ENCODE measurements at regions not wholly inside any gene's neighbourhood (a gene's known extent, or its start where the extent isn't known, plus 50 kb on each side); places are given as distances from the start of the nearest gene placed in this dataset.

- DNase-seq (ENCODE audit: extremely low spot score), result no peak
- ChIA-PET CTCF (no interaction called here), POLR2A (no interaction called here)
- TF ChIP-seq ELF4 (IDR thresholded peaks at IDR 0.05), result no peak
- TF ChIP-seq L3MBTL2 (conservative IDR thresholded peaks at IDR 0.05), result no peak
- no peak for TF ChIP-seq HDGF (IDR thresholded peaks at IDR 0.05; ENCODE audit: borderline replicate concordance)
- no peak for TF ChIP-seq CTBP1 (IDR thresholded peaks at IDR 0.05; ENCODE audit: borderline replicate concordance)
- no peak for TF ChIP-seq FOXA1 (IDR thresholded peaks at IDR 0.05)
These were observed 117.2 kb upstream of the SEMA3C start for GRCh38 chr7:81036057-81036456.

GRCh38 chr7:81031996-81032395, 113.1 kb upstream of the SEMA3C start:
- ChIA-PET POLR2A (no interaction called here), CTCF (no interaction called here)
- DNase-seq (ENCODE audit: extremely low spot score), result no peak
- no peak for TF ChIP-seq CTBP1 (IDR thresholded peaks at IDR 0.05; ENCODE audit: borderline replicate concordance)
- TF ChIP-seq TARDBP (IDR thresholded peaks at IDR 0.05), result no peak
- TF ChIP-seq FOXK2 (IDR thresholded peaks at IDR 0.05), result no peak
- no peak for TF ChIP-seq FOXM1 (IDR thresholded peaks at IDR 0.05; ENCODE audit: borderline replicate concordance)

DNA sequence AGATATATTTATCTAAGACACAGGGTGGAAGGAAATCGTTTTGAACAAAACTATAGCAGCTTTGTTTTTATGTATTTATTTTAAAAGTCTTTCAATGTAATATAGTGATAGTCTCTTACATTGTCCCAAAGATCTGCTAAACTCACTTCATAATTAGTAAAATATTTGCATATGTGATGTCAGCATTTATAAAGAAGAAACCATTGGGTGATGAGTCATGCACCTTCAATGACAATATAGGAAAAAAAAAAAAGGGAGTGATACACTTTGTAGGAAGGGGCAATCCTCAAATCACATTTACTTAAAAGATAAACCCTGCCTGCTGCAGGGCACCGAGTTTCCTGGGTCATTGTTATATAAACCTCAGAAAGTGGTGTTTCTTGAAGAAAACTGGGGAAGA, 112.4 kb upstream of the SEMA3C start:
- TF ChIP-seq NFRKB (IDR thresholded peaks at IDR 0.05) (no peak), SP1 (IDR thresholded peaks at IDR 0.05) (no peak), FOXA1 (IDR thresholded peaks at IDR 0.05) (no peak), ZNF384 (IDR thresholded peaks at IDR 0.05) (no peak), HDGF (IDR thresholded peaks at IDR 0.05; ENCODE audit: borderline replicate concordance) (no peak), LEF1 (IDR thresholded peaks at IDR 0.05; ENCODE audit: borderline replicate concordance) (no peak), SUZ12 (IDR thresholded peaks at IDR 0.05) (no peak), ARNT (IDR thresholded peaks at IDR 0.05) (no peak), BHLHE40 (IDR thresholded peaks at IDR 0.05; ENCODE audit: borderline replicate concordance) (no peak), FOXM1 (IDR thresholded peaks at IDR 0.05; ENCODE audit: borderline replicate concordance) (no peak)
- TF ChIP-seq, protein P1, sequence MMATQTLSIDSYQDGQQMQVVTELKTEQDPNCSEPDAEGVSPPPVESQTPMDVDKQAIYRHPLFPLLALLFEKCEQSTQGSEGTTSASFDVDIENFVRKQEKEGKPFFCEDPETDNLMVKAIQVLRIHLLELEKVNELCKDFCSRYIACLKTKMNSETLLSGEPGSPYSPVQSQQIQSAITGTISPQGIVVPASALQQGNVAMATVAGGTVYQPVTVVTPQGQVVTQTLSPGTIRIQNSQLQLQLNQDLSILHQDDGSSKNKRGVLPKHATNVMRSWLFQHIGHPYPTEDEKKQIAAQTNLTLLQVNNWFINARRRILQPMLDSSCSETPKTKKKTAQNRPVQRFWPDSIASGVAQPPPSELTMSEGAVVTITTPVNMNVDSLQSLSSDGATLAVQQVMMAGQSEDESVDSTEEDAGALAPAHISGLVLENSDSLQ (IDR thresholded peaks at IDR 0.05), result no peak
- ChIA-PET CTCF (no interaction called here), POLR2A (no interaction called here)
- no peak for DNase-seq (ENCODE audit: extremely low spot score)

DNA sequence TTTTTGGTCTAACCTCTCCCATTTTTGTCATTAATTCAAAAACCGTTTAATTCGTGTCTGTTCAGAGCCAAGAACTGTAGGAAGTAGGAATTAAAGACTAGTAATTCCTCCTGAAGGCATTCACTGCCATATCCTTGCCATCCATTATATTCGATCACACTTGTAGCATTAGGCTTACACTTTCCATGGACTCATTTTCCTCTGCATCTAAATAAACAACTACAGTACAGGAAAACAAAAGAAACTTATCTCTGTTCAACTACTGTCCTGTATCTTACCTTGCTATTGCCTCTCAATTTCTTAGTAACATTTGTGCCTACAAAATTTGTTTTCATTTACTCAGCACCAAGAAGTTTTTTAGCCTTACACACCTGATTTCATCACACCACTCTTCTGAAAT, 111.6 kb upstream of the SEMA3C start:
- POLR2A ChIA-PET, result no interaction called here
- CTCF ChIA-PET, result no interaction called here

DNA sequence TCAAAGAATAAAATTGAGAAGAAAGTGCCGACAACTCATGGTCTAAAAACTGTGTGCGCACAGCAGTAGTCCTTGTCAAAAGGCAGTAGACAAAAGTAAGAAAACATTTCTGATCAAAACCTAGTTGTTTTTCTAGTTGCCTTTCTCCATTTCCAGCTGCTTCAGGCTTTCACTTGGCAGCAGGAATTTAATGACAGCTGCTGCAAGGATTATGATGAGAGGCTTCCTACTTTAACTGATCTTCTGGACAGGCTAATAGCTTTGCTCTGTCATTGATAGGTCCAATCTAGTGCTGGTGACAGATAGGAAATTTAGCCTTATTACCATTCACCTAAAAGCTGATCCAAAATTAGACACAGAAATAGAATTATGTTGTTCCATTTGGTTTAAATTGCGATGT, 110.7 kb upstream of the SEMA3C start:
- ChIA-PET CTCF (no interaction called here), POLR2A (no interaction called here)
- TF ChIP-seq FOXK2 (IDR thresholded peaks at IDR 0.05) (no peak), SUZ12 (IDR thresholded peaks at IDR 0.05) (no peak), FOXM1 (IDR thresholded peaks at IDR 0.05; ENCODE audit: borderline replicate concordance) (no peak), ZNF384 (IDR thresholded peaks at IDR 0.05) (no peak), BHLHE40 (IDR thresholded peaks at IDR 0.05; ENCODE audit: borderline replicate concordance) (no peak), CTBP1 (IDR thresholded peaks at IDR 0.05; ENCODE audit: borderline replicate concordance) (no peak), ARNT (IDR thresholded peaks at IDR 0.05) (no peak), L3MBTL2 (conservative IDR thresholded peaks at IDR 0.05) (no peak), ELF4 (IDR thresholded peaks at IDR 0.05) (no peak), TARDBP (IDR thresholded peaks at IDR 0.05) (no peak), HDGF (IDR thresholded peaks at IDR 0.05; ENCODE audit: borderline replicate concordance) (no peak), LEF1 (IDR thresholded peaks at IDR 0.05; ENCODE audit: borderline replicate concordance) (no peak), SP1 (IDR thresholded peaks at IDR 0.05) (no peak)
- TF ChIP-seq, protein P1 (IDR thresholded peaks at IDR 0.05), result no peak
- no peak for DNase-seq (ENCODE audit: extremely low spot score)

More for the DNA sequence above, 111.6 kb upstream of the SEMA3C start:
- DNase-seq (ENCODE audit: extremely low spot score), result no peak
- TF ChIP-seq SP1 (IDR thresholded peaks at IDR 0.05) (no peak), TARDBP (IDR thresholded peaks at IDR 0.05) (no peak), ARNT (IDR thresholded peaks at IDR 0.05) (no peak), LEF1 (IDR thresholded peaks at IDR 0.05; ENCODE audit: borderline replicate concordance) (no peak), CTBP1 (IDR thresholded peaks at IDR 0.05; ENCODE audit: borderline replicate concordance) (no peak), BHLHE40 (IDR thresholded peaks at IDR 0.05; ENCODE audit: borderline replicate concordance) (no peak), SUZ12 (IDR thresholded peaks at IDR 0.05) (no peak), NFRKB (IDR thresholded peaks at IDR 0.05) (no peak), FOXK2 (IDR thresholded peaks at IDR 0.05) (no peak)

GRCh38 chr7:81025360-81025759, 106.5 kb upstream of the SEMA3C start:
- TF ChIP-seq L3MBTL2 (conservative IDR thresholded peaks at IDR 0.05) (no peak), FOXA1 (IDR thresholded peaks at IDR 0.05) (no peak), HDGF (IDR thresholded peaks at IDR 0.05; ENCODE audit: borderline replicate concordance) (no peak), SUZ12 (IDR thresholded peaks at IDR 0.05) (no peak), TARDBP (IDR thresholded peaks at IDR 0.05) (no peak), FOXM1 (IDR thresholded peaks at IDR 0.05; ENCODE audit: borderline replicate concordance) (no peak), ARNT (IDR thresholded peaks at IDR 0.05) (no peak), ELF4 (IDR thresholded peaks at IDR 0.05) (no peak)
- DNase-seq (ENCODE audit: extremely low spot score), result no peak
- CTCF ChIA-PET, result no interaction called here
- POLR2A ChIA-PET, result no interaction called here

DNA sequence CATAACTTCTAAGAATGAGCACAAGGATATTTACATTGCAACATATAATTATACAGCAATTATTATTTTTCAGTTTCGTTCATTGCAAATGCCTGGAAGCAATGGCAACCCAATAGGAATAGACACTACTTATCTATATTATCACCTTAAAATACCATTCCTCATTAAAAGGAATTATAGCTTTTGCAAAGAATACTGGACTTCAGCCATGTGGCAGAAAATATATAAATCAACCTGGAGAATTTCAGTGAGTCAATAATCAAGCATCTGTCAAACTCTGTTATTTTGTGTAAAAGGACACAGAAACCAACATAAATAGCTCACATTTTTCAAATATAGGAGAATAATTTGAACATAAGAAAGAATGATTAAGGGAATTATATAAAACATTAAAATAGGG, 96.1 kb upstream of the SEMA3C start:
- ChIA-PET POLR2A (no interaction called here), CTCF (no interaction called here)
- no peak for DNase-seq (ENCODE audit: extremely low spot score)
- no peak for TF ChIP-seq HDGF (IDR thresholded peaks at IDR 0.05; ENCODE audit: borderline replicate concordance)
- no peak for TF ChIP-seq ZNF384 (IDR thresholded peaks at IDR 0.05)
- TF ChIP-seq, protein P1 (IDR thresholded peaks at IDR 0.05), result no peak
- no peak for TF ChIP-seq ELF4 (IDR thresholded peaks at IDR 0.05)
- TF ChIP-seq ARNT (IDR thresholded peaks at IDR 0.05), result no peak
- TF ChIP-seq FOXM1 (IDR thresholded peaks at IDR 0.05; ENCODE audit: borderline replicate concordance), result no peak
- TF ChIP-seq SUZ12 (IDR thresholded peaks at IDR 0.05), result no peak
- TF ChIP-seq NFRKB (IDR thresholded peaks at IDR 0.05), result no peak
- no peak for TF ChIP-seq CTBP1 (IDR thresholded peaks at IDR 0.05; ENCODE audit: borderline replicate concordance)
- no peak for TF ChIP-seq SP1 (IDR thresholded peaks at IDR 0.05)
- no peak for TF ChIP-seq FOXK2 (IDR thresholded peaks at IDR 0.05)
- no peak for TF ChIP-seq FOXA1 (IDR thresholded peaks at IDR 0.05)
- TF ChIP-seq TARDBP (IDR thresholded peaks at IDR 0.05), result no peak
- no peak for TF ChIP-seq BHLHE40 (IDR thresholded peaks at IDR 0.05; ENCODE audit: borderline replicate concordance)
- no peak for TF ChIP-seq L3MBTL2 (conservative IDR thresholded peaks at IDR 0.05)
- TF ChIP-seq LEF1 (IDR thresholded peaks at IDR 0.05; ENCODE audit: borderline replicate concordance), result no peak

Data from HEK293T (cell line).